Adrenal gland (tissue), 5 donors: ENCODE measurements at regions not wholly inside any gene's neighbourhood (a gene's known extent, or its start where the extent isn't known, plus 50 kb on each side); places are given as distances from the start of the nearest gene placed in this dataset.

Source experiments
- POLR2A ChIP-seq, 2 donors: fragments of 450-650 bp; IDR thresholded peaks; one replicate each; pipeline ENCODE4 v1.6.1; 2017; ENCODE audit warnings: antibody characterized with exemption in 2 of 2, mild to moderate bottlenecking in 2 of 2, moderate library complexity in 1 of 2
- TF ChIP-seq, protein P1 (sequence below), 6 experiments: fragments of 450-650 bp in 4 of 6; fragments of 200-600 bp in 2 of 6; sonication (generic) in 1 of 6; IDR thresholded peaks; 1 replicate in 5 of 6; 2 replicates in 1 of 6; pipeline versions ENCODE4 v1.5.1 to v1.8.0; 2016 to 2021; ENCODE audit warnings: antibody characterized with exemption in 6 of 6, mild to moderate bottlenecking in 2 of 6, moderate library complexity in 1 of 6
- donor health status: DM: no; HTN: no; CAD: no.

DNA sequence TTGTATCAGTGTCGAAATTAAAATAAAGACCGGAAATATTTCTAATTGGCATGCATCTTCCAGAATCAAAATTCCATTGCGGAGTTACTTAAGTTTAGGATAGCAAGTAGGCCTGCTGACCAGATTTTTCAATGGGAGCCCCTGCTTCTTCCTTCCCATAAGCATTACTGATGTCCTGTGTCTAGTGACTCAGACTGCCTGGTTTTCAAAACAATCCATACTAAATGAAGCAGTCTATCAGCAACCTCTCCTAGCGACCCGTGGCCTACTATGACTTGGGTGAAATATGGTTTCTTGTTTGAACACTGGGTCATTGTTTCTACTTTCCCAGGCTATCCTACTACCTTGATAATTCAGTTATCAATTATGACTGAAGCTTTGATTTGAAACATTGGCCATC is 571.6 kb downstream of the TBC1D4 start:
- TF ChIP-seq, protein P1, sequence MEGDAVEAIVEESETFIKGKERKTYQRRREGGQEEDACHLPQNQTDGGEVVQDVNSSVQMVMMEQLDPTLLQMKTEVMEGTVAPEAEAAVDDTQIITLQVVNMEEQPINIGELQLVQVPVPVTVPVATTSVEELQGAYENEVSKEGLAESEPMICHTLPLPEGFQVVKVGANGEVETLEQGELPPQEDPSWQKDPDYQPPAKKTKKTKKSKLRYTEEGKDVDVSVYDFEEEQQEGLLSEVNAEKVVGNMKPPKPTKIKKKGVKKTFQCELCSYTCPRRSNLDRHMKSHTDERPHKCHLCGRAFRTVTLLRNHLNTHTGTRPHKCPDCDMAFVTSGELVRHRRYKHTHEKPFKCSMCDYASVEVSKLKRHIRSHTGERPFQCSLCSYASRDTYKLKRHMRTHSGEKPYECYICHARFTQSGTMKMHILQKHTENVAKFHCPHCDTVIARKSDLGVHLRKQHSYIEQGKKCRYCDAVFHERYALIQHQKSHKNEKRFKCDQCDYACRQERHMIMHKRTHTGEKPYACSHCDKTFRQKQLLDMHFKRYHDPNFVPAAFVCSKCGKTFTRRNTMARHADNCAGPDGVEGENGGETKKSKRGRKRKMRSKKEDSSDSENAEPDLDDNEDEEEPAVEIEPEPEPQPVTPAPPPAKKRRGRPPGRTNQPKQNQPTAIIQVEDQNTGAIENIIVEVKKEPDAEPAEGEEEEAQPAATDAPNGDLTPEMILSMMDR (IDR thresholded peaks at IDR 0.05) = no peak
- no peak for TF ChIP-seq POLR2A (IDR thresholded peaks at IDR 0.05)
